Neural progenitor cell (in vitro differentiated cells): ENCODE measurements at regions not wholly inside any gene's neighbourhood (a gene's known extent, or its start where the extent isn't known, plus 50 kb on each side); places are given as distances from the start of the nearest gene placed in this dataset.

ENCODE experiments used
- EZH2 ChIP-seq: fragments of 200-600 bp; sonication (generic); IDR thresholded peaks from 2 replicates; pipeline ENCODE4 v1.6.1; 2017; ENCODE audit warnings: antibody characterized with exemption, mild to moderate bottlenecking, moderate library complexity
- TF ChIP-seq, protein P1 (sequence below): fragments of 200-600 bp; sonication (generic); IDR thresholded peaks from 2 replicates; pipeline ENCODE4 v1.5.1; 2017; ENCODE audit warnings: antibody characterized with exemption, mild to moderate bottlenecking

DNA sequence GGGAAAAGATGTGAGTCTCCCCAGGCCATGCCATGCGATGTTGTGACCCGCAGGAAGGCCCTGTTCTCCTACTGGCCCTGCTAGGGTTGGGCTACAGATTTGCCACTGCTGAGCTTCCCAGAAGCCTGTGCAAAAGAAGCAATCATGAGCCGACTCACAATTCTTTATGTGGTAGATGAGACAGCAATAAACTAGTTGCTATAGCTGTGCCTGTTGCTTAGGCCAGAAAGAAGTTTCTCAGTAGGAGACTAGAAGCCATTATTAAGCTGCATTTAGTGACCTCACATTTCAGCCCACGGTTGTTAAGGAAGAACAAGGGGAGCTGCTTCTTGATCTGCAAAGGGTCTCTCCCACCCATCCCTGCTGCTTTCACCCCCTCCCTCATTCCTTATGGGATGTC is 239.4 kb upstream of the CRY1 start:
- TF ChIP-seq, protein P1, sequence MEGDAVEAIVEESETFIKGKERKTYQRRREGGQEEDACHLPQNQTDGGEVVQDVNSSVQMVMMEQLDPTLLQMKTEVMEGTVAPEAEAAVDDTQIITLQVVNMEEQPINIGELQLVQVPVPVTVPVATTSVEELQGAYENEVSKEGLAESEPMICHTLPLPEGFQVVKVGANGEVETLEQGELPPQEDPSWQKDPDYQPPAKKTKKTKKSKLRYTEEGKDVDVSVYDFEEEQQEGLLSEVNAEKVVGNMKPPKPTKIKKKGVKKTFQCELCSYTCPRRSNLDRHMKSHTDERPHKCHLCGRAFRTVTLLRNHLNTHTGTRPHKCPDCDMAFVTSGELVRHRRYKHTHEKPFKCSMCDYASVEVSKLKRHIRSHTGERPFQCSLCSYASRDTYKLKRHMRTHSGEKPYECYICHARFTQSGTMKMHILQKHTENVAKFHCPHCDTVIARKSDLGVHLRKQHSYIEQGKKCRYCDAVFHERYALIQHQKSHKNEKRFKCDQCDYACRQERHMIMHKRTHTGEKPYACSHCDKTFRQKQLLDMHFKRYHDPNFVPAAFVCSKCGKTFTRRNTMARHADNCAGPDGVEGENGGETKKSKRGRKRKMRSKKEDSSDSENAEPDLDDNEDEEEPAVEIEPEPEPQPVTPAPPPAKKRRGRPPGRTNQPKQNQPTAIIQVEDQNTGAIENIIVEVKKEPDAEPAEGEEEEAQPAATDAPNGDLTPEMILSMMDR = no peak
- no peak for TF ChIP-seq EZH2
